DMS114 treated with DMSO at 0.1 percent for 48 hours (cell line): ENCODE measurements at regions not wholly inside any gene's neighbourhood (a gene's known extent, or its start where the extent isn't known, plus 50 kb on each side); places are given as distances from the start of the nearest gene placed in this dataset.
"Not testable (repeated sequence)": the region's sequence is repeated elsewhere in the genome, so short reads cannot be mapped to it uniquely, and the experiment has no call there.

Experiments
- DNase-seq: peaks from one replicate; lab custom pipeline; 2025; ENCODE audit not compliant: unreplicated experiment; lab: John Stamatoyannopoulos, UW

DNA sequence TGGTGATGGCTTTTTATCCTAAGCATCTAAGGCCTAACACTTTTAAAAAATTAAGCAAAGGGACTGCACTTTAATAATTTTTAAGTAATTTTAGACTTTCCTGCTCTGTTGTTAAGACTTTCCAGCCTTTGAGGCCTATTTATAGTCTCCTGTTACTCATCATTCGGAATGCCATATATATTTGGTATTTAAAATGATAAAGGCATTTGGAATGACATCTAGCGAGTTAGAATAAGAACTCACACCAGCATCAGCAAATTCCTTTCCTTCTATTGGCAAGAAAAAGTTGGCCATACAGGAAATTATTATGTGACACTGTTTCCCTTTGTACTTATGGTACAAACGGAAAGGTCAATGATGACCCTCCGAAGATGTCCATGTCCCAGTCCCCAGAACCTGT, 88.1 kb upstream of the STMND1 start:
- no peak for DNase-seq

DNA sequence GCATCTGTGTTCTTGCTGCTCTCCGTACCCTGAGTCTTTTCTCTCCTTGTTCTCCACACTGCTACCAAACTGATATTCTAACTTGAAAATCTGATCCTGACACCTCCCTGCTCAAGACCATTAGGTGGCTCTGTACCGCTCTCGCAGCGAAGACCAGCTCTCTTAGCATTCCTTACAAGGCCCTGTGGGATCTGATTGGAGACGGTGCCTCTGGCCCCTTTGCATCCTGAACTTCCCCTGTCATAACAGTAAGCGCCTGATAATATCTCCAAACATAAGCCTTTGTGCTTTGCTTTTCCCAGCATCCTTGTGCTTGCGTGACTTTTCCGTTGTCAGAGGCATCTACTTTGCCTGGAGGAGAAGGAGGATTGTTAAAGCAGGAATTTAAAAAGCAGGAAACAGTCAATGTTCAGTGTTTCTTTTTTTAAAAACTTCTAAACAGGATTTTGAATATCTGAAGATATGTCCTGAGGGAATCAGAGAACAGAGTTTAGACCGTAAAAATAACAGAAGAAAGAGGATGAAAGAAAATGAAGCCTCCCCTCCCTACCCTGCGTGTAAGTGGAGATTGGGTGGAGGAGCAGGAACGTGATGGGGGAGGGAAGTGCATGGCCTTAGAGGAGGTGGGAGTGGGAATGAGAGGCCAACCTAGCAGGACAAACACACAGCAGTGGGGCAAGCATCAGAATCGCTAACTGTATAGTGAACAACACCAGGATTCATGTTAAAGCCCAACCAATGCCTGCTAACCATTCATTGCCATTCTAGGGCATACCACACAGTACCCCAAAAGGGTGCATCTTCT, 89.2 kb upstream of the STMND1 start:
- DNase-seq, result peak; percentile 43

DNA sequence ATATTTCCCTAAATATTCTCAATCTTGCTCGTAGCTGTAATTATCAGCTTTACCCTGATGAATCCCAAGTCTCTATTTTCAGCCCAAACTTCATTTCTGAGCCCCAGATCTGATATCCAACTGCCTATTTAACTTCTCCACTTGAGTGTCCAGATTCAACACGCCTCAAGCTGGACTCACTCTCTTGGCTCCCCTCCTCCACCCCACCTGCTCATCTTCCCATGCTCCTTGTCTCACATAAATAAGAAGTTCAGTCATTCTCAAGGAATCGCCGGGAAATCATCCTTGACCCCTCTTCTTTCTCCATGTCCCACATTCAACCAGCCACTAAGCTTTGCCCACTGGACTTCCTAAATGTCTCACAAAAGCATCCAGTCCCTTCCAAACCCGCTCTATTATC, 89.9 kb upstream of the STMND1 start:
- no peak for DNase-seq

DNA sequence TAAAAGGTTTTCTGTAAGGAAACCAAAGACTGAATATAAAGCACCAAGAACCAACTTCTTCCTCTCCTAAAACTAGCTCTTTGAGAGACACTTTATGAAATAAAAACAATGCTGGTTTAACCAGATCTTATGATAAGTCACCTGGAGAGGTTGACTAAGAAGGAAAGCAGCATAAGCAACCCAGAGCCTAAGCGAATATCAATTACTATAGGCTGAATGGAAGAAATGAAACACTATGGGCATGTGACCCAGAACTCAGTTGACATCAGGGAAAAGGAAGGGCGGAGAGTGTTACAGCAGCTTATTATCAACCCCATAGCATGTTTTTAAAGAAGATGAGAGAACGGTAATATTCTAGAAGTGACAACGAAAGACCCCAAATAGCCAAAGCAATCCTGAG, 94.1 kb upstream of the STMND1 start:
- no peak for DNase-seq

GRCh38 chr6:17006543-17006942, 95.3 kb upstream of the STMND1 start:
- DNase-seq, result no peak

DNA sequence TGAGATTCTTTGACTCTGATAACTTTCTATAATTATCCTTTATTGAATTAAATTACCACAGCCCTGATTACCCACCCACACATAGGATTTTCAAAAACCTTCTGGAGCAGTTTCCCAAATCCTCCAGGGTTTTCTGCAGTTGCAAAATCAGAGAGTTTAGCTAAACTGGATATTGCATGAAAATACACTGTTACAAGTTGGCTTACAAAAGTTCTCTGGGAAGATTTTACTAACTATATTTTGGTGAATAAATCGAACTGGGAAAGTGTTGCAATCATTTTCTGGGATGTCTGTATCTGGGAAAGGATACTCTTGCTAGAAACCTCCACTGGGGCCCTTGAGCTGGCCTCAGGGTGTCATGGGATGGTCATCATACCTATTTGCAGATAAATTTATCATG, 97.6 kb upstream of the STMND1 start:
- no peak for DNase-seq

GRCh38 chr6:17002123-17002522, 99.7 kb upstream of the STMND1 start:
- DNase-seq, result no peak

GRCh38 chr6:17001188-17001587, 100.7 kb upstream of the STMND1 start:
- peak; percentile 45 for DNase-seq

- DNase-seq, result no peak
Observed at GRCh38 chr6:16999491-17000436, 102.1 kb upstream of the STMND1 start.

GRCh38 chr6:16998461-16998860, 103.4 kb upstream of the STMND1 start:
- no peak for DNase-seq

GRCh38 chr6:16995511-16996250, 106.2 kb upstream of the STMND1 start:
- no peak for DNase-seq

DNA sequence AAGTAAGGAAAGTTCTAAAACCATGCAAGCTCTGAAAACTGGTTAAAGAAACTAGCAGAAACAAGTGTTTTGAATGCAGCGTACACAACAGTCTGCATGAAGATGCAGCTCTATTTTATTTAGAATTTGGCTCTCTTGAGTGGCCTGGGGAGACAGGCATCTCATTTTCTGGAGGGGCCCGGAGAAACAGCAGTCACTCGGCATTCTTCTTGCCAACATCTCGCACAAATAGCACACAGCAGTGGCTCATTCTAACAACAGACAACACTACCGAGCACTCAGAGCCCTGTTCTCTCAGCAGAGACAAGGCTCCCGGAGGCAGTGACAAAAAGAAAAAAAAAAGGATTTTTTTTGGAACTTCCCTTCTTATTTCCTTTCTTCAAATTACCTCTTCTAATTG, 108.5 kb upstream of the STMND1 start:
- no peak for DNase-seq

- DNase-seq, result no peak
Observed at GRCh38 chr6:16991981-16992629, 109.7 kb upstream of the STMND1 start.

DNA sequence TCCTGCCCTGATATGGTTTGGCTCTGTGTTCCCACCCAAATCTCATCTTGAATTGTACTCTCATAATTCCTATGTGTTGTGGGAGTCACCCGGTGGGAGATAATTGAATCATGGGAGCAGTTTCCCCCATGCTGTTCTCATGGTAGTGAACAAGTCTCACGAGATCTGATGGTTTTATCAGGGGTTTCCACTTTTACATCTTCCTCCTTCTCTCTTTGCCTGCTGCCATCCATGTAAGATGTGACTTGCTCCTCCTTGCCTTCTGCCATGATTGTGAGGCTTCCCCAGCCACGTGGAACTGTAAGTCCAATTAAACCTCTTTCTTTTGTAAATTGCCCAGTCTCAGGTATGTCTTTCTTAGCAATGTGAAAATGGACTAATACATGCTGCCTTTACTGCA, 111.9 kb upstream of the STMND1 start:
- DNase-seq, result not testable (repeated sequence)

DNA sequence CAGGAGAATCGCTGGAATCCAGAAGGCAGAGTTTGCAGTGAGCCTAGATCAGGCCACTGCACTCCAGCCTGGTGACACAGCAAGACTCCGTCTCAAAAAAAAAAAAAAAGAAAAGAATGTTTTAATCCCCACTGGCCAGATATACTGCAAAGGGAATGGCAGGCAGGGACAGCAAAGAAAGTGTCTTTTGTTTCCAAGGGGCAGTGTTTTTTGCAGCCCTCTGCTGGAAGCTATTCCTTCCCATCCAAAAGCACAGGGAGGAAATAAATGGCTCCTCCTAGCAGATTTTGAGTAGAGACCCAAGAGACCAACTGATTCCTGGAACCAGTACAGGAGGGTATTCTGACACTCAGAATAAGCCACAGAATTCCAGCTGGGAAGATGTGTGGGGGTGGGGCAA, 112.5 kb upstream of the STMND1 start:
- DNase-seq, result no peak

- no peak for DNase-seq
Observed at GRCh38 chr6:16987996-16988395, 113.9 kb upstream of the STMND1 start.

- DNase-seq, result no peak
Observed at GRCh38 chr6:16985513-16986284, 116.2 kb upstream of the STMND1 start.

DNA sequence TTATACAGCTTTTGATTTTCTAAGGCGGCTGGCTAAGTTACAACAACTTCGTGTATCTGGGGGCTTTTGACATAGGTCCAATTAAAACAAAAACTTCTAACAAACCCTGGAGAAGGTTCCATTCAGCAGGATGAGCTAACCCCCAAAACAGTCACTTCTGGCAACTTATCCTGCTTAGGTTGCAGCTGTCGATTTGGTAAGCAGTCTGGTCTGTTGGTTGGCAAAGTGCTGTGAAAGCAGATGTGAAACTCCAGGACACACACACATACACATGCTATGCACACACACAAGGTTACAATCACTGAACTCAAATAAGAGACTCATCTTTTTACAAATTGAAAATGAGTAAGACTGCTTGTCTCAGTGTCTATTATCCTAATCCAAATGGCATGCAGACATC, 119.0 kb upstream of the STMND1 start:
- DNase-seq, result no peak

GRCh38 chr6:16979677-16980370, 122.0 kb upstream of the STMND1 start:
- DNase-seq, result no peak

GRCh38 chr6:16978686-16979085, 123.2 kb upstream of the STMND1 start:
- DNase-seq, result no peak
